ENCODE measurements at regions not wholly inside any gene's neighbourhood (a gene's known extent, or its start where the extent isn't known, plus 50 kb on each side); places are given as distances from the start of the nearest gene placed in this dataset.
"Not testable (repeated sequence)": the region's sequence is repeated elsewhere in the genome, so short reads cannot be mapped to it uniquely, and the experiment has no call there.

- no peak for DNase-seq
- in situ Hi-C loops (cut with MboI; ENCODE audit: low pct_unique_long_range_greater_than_20kb, low sequenced_read_pairs) = no loop called here
Measured at GRCh38 chr10:31171402-31172083, 139.9 kb upstream of the ZNF438 start.

GRCh38 chr10:31172925-31173324 lies 141.3 kb upstream of the ZNF438 start:
- no peak for DNase-seq
- in situ Hi-C loops (cut with MboI; ENCODE audit: low pct_unique_long_range_greater_than_20kb, low sequenced_read_pairs) = no loop called here

GRCh38 chr10:31173752-31174151 lies 142.1 kb upstream of the ZNF438 start:
- DNase-seq = no peak
- in situ Hi-C loops (cut with MboI; ENCODE audit: low pct_unique_long_range_greater_than_20kb, low sequenced_read_pairs) = no loop called here

GRCh38 chr10:31179091-31179680 lies 139.8 kb upstream of the ZEB1 start:
- no peak for DNase-seq
- in situ Hi-C loops (cut with MboI; ENCODE audit: low pct_unique_long_range_greater_than_20kb, low sequenced_read_pairs) = no loop called here

GRCh38 chr10:31186225-31187000 lies 132.6 kb upstream of the ZEB1 start:
- DNase-seq = no peak
- in situ Hi-C loops (cut with MboI; ENCODE audit: low pct_unique_long_range_greater_than_20kb, low sequenced_read_pairs) = no loop called here

- DNase-seq = no peak
- in situ Hi-C loops (cut with MboI; ENCODE audit: low pct_unique_long_range_greater_than_20kb, low sequenced_read_pairs) = no loop called here
Measured at GRCh38 chr10:31187182-31187581, 131.8 kb upstream of the ZEB1 start.

- in situ Hi-C loops (cut with MboI; ENCODE audit: low pct_unique_long_range_greater_than_20kb, low sequenced_read_pairs) = no loop called here
- no peak for DNase-seq
Measured at GRCh38 chr10:31187607-31188210, 131.3 kb upstream of the ZEB1 start.

- DNase-seq = no peak
- in situ Hi-C loops (cut with MboI; ENCODE audit: low pct_unique_long_range_greater_than_20kb, low sequenced_read_pairs) = no loop called here
Measured at GRCh38 chr10:31188792-31189406, 130.1 kb upstream of the ZEB1 start.

- DNase-seq = no peak
- in situ Hi-C loops (cut with MboI; ENCODE audit: low pct_unique_long_range_greater_than_20kb, low sequenced_read_pairs) = no loop called here
Measured at GRCh38 chr10:31190488-31190887, 128.5 kb upstream of the ZEB1 start.

DNA sequence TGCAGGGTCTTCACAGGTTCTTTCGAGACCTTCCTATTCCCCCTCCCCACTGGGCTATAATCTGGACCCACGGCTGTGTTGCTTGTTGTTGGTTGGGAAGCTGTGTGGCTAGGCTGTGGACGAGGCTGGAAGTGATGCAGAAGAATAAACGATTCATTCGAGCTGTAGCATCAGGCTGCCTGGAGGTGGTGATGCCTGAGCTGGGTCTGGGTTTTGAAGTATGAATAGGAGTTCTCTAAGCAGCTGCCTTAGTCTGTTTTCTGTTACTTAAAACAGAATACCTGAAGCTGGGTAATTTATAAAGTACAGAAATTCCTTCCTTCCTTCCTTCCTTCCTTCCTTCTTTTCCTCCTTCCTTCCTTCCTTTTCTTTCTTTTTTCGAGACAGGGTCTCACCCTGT lies 126.5 kb upstream of the ZEB1 start:
- in situ Hi-C loops (cut with MboI; ENCODE audit: low pct_unique_long_range_greater_than_20kb, low sequenced_read_pairs) = no loop called here
- no peak for DNase-seq

DNA sequence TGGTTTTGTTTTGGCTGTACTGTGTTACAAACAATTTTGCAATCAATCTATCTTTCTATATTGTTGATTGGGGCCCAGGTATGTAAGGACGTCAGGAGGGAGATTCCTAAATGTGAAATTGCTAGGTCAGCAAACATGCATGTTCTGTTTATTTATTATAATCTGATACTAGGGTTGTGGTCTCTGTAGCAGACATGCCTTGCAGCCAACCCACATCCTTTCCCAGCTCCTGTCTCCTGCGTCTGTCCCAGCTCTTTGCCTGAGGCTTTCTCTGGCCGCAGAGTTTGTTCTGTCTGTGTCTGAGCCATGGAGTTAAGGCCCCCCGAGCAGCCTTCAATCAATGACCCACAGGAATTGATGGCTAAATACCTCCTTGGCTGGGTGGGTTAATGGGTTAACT lies 124.0 kb upstream of the ZEB1 start:
- no peak for DNase-seq
- in situ Hi-C loops (cut with MboI; ENCODE audit: low pct_unique_long_range_greater_than_20kb, low sequenced_read_pairs) = no loop called here

GRCh38 chr10:31197886-31198285 lies 121.1 kb upstream of the ZEB1 start:
- in situ Hi-C loops (cut with MboI; ENCODE audit: low pct_unique_long_range_greater_than_20kb, low sequenced_read_pairs) = no loop called here
- DNase-seq = no peak

GRCh38 chr10:31204090-31204489 lies 114.9 kb upstream of the ZEB1 start:
- in situ Hi-C loops (cut with MboI; ENCODE audit: low pct_unique_long_range_greater_than_20kb, low sequenced_read_pairs) = no loop called here
- DNase-seq = no peak

GRCh38 chr10:31207636-31208035 lies 111.4 kb upstream of the ZEB1 start:
- in situ Hi-C loops (cut with MboI; ENCODE audit: low pct_unique_long_range_greater_than_20kb, low sequenced_read_pairs) = no loop called here
- no peak for DNase-seq

DNA sequence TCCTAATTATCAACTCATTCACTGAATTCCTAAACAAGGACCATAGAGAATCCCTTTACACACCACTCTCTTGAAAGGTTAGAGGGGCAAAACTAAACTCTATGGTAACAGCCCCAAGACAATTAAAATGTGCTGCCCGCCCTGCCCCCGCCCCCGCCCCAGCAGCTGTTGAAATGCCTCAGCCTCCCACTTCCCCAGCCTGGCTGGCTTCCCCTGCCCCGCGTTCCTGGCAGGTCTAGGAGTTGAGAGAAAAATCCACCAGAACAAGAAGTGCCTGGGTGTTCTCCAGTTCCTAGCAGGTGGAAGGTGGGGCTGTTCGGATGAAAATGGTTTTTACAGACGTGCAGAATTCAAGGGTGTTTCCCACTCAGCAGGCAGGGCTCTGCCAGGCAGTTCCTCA lies 109.5 kb upstream of the ZEB1 start:
- in situ Hi-C loops (cut with MboI; ENCODE audit: low pct_unique_long_range_greater_than_20kb, low sequenced_read_pairs) = no loop called here

DNA sequence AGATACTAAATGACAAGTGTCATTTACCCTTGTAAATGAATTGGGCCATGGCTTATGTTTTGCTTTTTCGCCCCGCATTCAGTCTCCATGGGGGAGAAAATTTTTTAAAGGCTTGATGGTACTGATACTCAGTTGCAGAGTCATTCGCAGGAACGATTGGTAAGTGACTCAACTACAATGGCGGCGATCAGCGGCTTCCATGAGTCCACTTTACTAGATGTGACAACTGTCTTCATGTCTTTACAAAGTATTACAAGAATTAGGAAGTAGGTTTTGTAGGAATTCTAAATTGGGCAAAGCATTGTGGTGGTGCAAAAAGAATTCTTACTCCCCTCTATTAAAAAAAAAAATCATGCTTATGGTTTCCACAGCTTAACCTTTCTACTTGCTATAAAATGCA lies 108.8 kb upstream of the ZEB1 start:
- no peak for DNase-seq
- in situ Hi-C loops (cut with MboI; ENCODE audit: low pct_unique_long_range_greater_than_20kb, low sequenced_read_pairs) = no loop called here

More for the DNA sequence above, 109.5 kb upstream of the ZEB1 start:
- peak; percentile 49 for DNase-seq

DNA sequence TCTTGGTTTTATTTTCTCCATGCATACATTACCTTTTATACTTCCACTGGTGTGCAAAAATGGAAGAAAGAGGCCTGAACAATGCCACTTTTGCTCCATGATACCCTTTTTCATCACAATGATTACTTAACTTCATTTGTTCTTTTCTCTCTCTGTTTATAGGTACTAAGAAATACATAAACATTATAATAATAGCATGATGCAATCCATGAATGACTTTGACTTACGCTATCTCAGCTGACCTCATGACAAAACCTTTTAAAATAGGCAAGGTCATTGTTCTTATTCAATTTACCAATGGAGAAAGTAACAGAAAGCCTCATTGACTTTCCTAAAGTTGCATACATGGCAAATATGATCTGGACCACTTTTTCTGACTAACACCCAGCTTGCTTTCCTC lies 105.1 kb upstream of the ZEB1 start:
- no peak for DNase-seq
- in situ Hi-C loops (cut with MboI; ENCODE audit: low pct_unique_long_range_greater_than_20kb, low sequenced_read_pairs) = no loop called here

GRCh38 chr10:31215052-31215451 lies 104.0 kb upstream of the ZEB1 start:
- DNase-seq = peak; percentile 76
- in situ Hi-C loops (cut with MboI; ENCODE audit: low pct_unique_long_range_greater_than_20kb, low sequenced_read_pairs) = no loop called here

DNA sequence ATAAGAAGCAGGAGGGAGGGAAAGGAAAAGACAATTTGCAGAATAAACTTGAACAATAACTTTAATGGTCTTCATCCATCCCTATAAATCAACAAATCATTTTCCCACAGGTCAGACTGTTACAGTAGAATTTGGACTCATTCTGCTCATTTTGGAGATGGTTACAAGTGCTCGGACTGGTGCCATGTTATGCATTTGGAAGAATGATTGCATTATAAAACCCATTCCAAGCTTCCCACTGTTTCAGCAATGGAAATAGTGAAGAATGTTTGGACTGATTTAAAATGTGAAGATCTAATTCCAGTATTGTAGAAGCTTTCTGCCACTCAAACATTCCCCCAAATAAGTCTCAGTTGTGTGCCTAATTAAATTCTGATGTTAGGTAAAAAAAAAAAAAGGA lies 99.7 kb upstream of the ZEB1 start:
- no peak for DNase-seq
- in situ Hi-C loops (cut with MboI; ENCODE audit: low pct_unique_long_range_greater_than_20kb, low sequenced_read_pairs) = no loop called here

- in situ Hi-C loops (cut with MboI; ENCODE audit: low pct_unique_long_range_greater_than_20kb, low sequenced_read_pairs); DNase-seq: not testable (repeated sequence)
Measured at GRCh38 chr10:31228780-31229179, 90.2 kb upstream of the ZEB1 start.
